ENCODE measurements at regions not wholly inside any gene's neighbourhood (a gene's known extent, or its start where the extent isn't known, plus 50 kb on each side); places are given as distances from the start of the nearest gene placed in this dataset.

DNA sequence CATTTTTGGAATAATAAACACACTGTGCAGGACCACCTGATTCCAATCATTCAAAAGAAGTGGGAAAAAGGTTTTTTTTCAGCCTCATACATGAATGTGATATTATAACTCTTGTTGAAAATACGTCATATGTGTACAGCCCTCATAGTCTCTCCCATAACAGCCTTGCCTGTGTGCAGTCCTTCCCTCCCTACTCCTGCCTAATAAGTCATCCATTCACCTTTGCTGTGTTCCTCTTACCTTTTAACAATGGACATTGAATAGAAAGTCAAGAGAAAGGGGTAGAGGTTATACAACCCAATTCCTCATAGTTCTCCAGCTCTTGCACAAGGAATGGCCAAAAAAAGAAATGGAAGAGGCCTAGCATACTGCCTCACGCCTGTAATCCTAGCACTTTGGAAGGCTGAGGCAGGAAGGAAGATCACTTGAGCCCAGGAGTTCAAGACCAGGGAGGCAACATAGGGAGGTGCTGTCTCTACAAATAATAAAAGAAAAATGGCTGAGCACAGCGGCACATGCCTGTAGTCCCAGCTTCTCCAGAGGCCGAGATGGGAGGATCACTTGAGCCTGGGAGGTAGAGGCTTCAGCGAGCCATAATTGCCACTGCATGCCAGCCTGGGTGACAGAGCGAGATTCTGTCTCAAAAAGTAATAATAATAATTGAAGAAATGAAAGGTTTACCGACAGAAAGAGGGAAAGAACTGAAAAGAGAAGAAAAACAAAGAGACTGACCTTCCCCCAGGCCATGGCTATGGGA, 356.1 kb upstream of the KIF2A start:
- H3K4me3 ChIP-seq (ENCODE audit: low read depth, low read length): no peak overlapping the region
- TF ChIP-seq, protein P1, sequence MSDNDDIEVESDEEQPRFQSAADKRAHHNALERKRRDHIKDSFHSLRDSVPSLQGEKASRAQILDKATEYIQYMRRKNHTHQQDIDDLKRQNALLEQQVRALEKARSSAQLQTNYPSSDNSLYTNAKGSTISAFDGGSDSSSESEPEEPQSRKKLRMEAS (IDR thresholded peaks at IDR 0.05; ENCODE audit: low read depth, low read length): no peak
- TF ChIP-seq POLR2A (IDR thresholded peaks at IDR 0.05; ENCODE audit: extremely low read depth, insufficient read length) (no peak), MYC (IDR thresholded peaks at IDR 0.05; ENCODE audit: low read depth, low read length) (no peak)
- TF ChIP-seq, protein P2, sequence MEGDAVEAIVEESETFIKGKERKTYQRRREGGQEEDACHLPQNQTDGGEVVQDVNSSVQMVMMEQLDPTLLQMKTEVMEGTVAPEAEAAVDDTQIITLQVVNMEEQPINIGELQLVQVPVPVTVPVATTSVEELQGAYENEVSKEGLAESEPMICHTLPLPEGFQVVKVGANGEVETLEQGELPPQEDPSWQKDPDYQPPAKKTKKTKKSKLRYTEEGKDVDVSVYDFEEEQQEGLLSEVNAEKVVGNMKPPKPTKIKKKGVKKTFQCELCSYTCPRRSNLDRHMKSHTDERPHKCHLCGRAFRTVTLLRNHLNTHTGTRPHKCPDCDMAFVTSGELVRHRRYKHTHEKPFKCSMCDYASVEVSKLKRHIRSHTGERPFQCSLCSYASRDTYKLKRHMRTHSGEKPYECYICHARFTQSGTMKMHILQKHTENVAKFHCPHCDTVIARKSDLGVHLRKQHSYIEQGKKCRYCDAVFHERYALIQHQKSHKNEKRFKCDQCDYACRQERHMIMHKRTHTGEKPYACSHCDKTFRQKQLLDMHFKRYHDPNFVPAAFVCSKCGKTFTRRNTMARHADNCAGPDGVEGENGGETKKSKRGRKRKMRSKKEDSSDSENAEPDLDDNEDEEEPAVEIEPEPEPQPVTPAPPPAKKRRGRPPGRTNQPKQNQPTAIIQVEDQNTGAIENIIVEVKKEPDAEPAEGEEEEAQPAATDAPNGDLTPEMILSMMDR (IDR thresholded peaks at IDR 0.05; ENCODE audit: low read depth, low read length): no peak
- DNase-seq (ENCODE audit: low read depth): no peak

DNA sequence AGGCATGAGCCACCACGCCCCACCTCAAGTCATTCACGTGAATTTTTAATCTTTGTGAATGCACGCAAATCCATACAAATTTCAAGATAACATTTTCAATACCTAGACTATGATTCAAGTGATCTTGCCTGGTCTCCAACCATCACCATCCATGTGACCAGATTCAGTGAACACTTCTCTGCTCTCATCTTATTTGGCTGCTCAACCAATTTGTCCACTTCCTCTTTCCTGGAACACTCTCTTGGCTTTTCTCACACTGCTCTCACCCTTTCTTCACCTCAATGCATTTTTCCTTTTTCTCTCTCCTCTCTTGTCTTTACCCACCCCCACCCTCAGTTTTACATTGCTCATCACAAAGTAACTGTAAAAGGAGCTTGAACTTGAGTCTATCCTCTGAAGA, 354.7 kb upstream of the KIF2A start:
- no peak for DNase-seq (ENCODE audit: low read depth)
- no peak for TF ChIP-seq MYC (IDR thresholded peaks at IDR 0.05; ENCODE audit: low read depth, low read length)
- TF ChIP-seq, protein P2 (IDR thresholded peaks at IDR 0.05; ENCODE audit: low read depth, low read length): no peak
- no peak for TF ChIP-seq POLR2A (IDR thresholded peaks at IDR 0.05; ENCODE audit: extremely low read depth, insufficient read length)
- TF ChIP-seq, protein P1 (IDR thresholded peaks at IDR 0.05; ENCODE audit: low read depth, low read length): no peak
- H3K4me3 ChIP-seq (ENCODE audit: low read depth, low read length): no peak overlapping the region

DNA sequence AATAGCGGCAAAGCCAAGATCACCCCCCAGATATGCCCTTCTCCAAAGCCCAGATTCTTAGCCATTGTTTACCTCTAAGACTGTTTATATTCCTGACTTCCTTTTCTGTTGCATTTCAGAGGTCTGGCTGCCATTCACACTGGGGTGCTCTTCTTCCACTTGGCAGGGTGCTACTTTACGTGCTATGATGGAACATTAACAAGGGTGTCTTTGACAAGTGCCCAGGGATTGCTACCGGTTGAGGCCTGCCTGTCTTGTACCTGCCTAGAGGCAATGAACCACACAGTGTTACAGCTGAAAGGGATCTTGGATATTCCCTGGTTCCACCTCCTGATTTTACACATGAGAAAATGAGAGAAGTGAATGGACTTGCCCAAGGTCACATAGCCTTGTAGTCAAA, 352.1 kb upstream of the KIF2A start:
- TF ChIP-seq, protein P2 (IDR thresholded peaks at IDR 0.05; ENCODE audit: low read depth, low read length): no peak
- no peak for TF ChIP-seq MYC (IDR thresholded peaks at IDR 0.05; ENCODE audit: low read depth, low read length)
- TF ChIP-seq, protein P1 (IDR thresholded peaks at IDR 0.05; ENCODE audit: low read depth, low read length): no peak
- TF ChIP-seq POLR2A (IDR thresholded peaks at IDR 0.05; ENCODE audit: extremely low read depth, insufficient read length): no peak
- no peak for DNase-seq (ENCODE audit: low read depth)
- H3K4me3 ChIP-seq (ENCODE audit: low read depth, low read length): no peak overlapping the region

DNA sequence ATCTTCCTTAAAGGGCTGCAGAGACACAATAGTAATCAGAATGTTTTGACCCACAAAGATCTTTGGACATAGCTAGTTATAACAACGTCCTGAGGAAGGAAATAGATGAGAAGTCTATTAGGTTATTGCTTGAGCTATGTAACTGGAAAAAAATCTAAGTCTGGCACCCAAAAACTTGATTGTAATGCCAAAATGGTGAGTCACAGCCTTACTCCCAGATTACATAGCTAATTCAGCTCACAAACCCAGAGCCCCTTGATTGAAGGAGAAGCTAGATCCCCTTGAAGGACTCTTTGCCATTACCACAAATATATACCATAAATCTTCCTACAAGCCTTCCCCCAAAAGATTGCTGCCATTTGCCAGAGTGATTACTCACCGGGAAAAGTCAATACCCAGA, 341.8 kb upstream of the KIF2A start:
- no peak overlapping the region for H3K4me3 ChIP-seq (ENCODE audit: low read depth, low read length)
- DNase-seq (ENCODE audit: low read depth): no peak
- TF ChIP-seq, protein P2 (IDR thresholded peaks at IDR 0.05; ENCODE audit: low read depth, low read length): no peak
- TF ChIP-seq, protein P1 (IDR thresholded peaks at IDR 0.05; ENCODE audit: low read depth, low read length): no peak
- TF ChIP-seq POLR2A (IDR thresholded peaks at IDR 0.05; ENCODE audit: extremely low read depth, insufficient read length) (no peak), MYC (IDR thresholded peaks at IDR 0.05; ENCODE audit: low read depth, low read length) (no peak)

DNA sequence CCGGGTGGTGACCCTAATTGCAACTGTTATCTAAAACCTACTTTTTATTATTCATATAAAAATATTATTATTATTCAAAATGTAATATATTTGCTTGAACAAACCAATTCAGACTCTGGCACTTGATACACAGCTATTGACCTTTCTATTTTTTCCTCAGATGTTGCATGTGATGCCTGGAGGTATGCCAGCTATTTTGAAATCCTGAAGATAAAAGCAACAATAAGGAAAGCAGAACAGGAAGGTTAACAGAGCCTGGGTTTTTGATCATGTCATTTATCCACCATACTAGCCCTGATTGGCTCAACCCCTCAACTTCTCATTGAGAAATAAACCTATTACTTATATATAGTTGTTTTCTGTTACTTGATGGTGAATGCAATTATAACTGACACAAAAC, 340.9 kb upstream of the KIF2A start:
- H3K4me3 ChIP-seq (ENCODE audit: low read depth, low read length): no peak overlapping the region
- TF ChIP-seq, protein P1 (IDR thresholded peaks at IDR 0.05; ENCODE audit: low read depth, low read length): no peak
- TF ChIP-seq POLR2A (IDR thresholded peaks at IDR 0.05; ENCODE audit: extremely low read depth, insufficient read length) (no peak), MYC (IDR thresholded peaks at IDR 0.05; ENCODE audit: low read depth, low read length) (no peak)
- DNase-seq (ENCODE audit: low read depth): no peak

DNA sequence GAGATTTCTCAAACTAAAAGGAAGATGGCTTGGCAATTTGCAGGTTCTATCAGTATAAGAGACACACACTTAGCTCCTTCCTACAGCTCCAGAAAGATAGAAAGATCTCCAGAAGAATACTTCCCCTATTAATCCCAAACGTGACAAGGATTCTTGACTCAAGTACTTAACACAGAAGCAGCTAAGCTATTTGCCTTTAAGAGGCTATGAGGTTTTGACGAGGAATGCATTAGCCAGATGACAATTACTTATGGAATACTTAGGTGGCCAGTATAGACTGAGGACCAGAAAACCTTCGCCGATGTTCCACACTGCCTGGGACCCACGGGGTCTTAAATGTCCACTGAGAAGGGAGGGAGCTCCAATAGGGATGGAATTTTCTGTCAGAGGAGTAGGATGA, 340.5 kb upstream of the KIF2A start:
- TF ChIP-seq POLR2A (IDR thresholded peaks at IDR 0.05; ENCODE audit: extremely low read depth, insufficient read length): no peak
- TF ChIP-seq MYC (IDR thresholded peaks at IDR 0.05; ENCODE audit: low read depth, low read length): no peak
- no peak overlapping the region for H3K4me3 ChIP-seq (ENCODE audit: low read depth, low read length)
- no peak for DNase-seq (ENCODE audit: low read depth)

Measured in NB4 (cell line).